H1 (cell line): ENCODE measurements at regions not wholly inside any gene's neighbourhood (a gene's known extent, or its start where the extent isn't known, plus 50 kb on each side); places are given as distances from the start of the nearest gene placed in this dataset.

Source experiments
- BRCA1 ChIP-seq: IDR thresholded peaks from 2 replicates; pipeline ENCODE4 v1.6.1; 2012; ENCODE audit warnings: low read depth, low read length, improper control_type of control experiment
- MAFK ChIP-seq: IDR thresholded peaks from 2 replicates; pipeline ENCODE4 v1.6.1; 2012; ENCODE audit warnings: low read depth, mild to moderate bottlenecking, improper control_type of control experiment, low read length
- SRF ChIP-seq: IDR thresholded peaks from 2 replicates; pipeline ENCODE4 v1.6.1; 2011; ENCODE audit warnings: mild to moderate bottlenecking, low read depth, low read length, moderate library complexity

DNA sequence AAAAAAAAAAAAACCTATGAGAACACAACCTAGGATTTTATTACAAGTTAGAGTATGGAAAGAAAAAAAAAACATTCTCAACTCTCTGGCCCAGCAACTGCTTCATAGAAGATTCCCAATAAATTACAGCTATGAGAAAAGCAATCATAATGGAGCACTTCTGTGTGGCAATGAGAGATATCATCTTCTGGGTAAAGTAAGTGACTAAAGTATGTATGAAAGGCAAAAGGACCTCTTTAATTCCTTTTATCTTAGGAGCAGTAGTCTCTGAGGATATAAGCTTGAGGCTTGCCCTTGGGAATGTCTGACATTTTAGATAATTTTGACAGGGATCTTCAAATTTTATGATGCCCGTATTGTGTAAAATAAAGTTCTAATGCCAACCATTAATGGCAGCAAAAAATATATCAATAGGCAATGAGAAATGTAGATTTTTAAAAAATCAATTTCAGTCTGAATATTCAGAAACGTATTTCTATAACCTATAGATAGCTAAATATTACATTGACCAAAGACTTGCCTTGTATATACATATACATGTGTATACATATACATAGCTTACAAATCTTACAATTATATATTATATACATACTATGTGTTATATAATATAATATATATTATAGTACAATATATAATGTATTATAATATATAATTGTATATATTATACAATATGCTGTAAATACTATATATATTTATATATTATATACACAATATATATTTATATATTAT lies 823.9 kb upstream of the SLITRK1 start (continued):
- TF ChIP-seq MAFK (no peak), SRF (no peak), BRCA1 (no peak)
- TF ChIP-seq, all 59 proteins: peak for 0
